AG09319 (cell line): ENCODE measurements at regions not wholly inside any gene's neighbourhood (a gene's known extent, or its start where the extent isn't known, plus 50 kb on each side); places are given as distances from the start of the nearest gene placed in this dataset.
"Not testable (repeated sequence)": the region's sequence is repeated elsewhere in the genome, so short reads cannot be mapped to it uniquely, and the experiment has no call there.

Experiments
- DNase-seq: peaks from one replicate; pipeline ENCODE4 v3.0.0-alpha.2; 2010; ENCODE audit warnings: low read depth; ENCODE audit errors: extremely low read depth
- TF ChIP-seq, protein P1 (sequence below): IDR thresholded peaks from 2 replicates; pipeline ENCODE4 v1.5.1; 2011; ENCODE audit warnings: low read depth, mild to moderate bottlenecking, inconsistent platforms, low read length, moderate library complexity

- not testable (repeated sequence) for DNase-seq
These were observed 113.4 kb downstream of the XPNPEP1 start for GRCh38 chr10:109809954-109810353.

DNA sequence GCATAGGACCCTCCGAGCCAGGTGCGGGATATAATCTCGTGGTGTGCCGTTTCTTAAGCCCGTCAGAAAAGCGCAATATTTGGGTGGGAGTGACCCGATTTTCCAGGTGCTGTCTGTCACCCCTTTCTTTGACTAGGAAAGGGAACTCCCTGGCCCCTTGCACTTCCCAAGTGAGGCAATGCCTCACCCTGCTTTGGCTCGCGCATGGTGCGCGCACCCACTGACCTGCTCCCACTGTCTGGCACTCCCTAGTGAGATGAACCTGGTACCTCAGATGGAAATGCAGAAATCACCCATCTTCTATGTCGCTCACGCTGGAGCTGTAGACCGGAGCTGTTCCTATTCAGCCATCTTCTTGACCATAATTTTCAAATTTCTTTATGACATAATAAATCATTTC, 122.1 kb downstream of the XPNPEP1 start:
- not testable (repeated sequence) for DNase-seq

DNA sequence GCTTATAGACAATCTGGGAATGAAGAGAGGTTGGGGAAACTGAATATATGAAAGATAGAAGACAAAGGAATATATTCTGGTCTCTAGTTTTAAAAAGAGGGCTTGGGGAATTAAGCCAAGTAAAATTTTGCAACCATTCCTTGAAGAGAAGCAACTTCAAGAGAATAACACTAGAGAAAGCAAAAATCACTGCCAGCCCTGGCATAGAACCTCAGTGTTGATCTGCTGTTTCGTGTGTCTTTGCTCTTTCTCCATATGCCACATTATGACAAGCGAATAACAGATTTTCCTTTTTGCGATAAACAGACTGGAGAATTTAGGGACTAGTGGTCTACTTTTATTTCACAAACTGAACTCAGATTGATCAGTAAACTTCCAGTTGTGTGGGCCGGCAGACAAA, 132.7 kb downstream of the XPNPEP1 start:
- DNase-seq: no peak
- TF ChIP-seq, protein P1, sequence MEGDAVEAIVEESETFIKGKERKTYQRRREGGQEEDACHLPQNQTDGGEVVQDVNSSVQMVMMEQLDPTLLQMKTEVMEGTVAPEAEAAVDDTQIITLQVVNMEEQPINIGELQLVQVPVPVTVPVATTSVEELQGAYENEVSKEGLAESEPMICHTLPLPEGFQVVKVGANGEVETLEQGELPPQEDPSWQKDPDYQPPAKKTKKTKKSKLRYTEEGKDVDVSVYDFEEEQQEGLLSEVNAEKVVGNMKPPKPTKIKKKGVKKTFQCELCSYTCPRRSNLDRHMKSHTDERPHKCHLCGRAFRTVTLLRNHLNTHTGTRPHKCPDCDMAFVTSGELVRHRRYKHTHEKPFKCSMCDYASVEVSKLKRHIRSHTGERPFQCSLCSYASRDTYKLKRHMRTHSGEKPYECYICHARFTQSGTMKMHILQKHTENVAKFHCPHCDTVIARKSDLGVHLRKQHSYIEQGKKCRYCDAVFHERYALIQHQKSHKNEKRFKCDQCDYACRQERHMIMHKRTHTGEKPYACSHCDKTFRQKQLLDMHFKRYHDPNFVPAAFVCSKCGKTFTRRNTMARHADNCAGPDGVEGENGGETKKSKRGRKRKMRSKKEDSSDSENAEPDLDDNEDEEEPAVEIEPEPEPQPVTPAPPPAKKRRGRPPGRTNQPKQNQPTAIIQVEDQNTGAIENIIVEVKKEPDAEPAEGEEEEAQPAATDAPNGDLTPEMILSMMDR: no peak

GRCh38 chr10:109784236-109784635, 139.1 kb downstream of the XPNPEP1 start:
- TF ChIP-seq, protein P1: no peak
- DNase-seq: no peak

- no peak for DNase-seq
- TF ChIP-seq, protein P1: no peak
These were observed 140.0 kb downstream of the XPNPEP1 start for GRCh38 chr10:109783286-109783685.

DNA sequence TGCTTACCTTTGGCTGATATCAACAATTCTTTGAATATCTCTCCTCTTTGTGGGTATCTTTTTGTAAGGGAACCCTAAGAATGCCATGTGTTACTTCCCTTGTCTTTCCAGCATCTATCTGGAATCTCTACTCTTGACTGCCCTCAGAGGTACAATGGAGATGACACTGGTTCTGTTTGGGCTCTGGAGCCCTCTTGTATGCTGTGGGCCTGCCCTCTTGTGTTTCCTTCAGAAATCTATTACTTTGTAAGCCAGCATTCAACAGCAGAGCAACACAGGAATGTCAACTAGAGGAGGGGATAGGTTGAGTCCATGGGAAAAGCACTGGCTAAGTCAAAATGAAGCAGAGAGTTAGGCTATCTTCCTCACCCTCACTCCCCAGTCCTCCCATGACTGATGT, 142.3 kb downstream of the XPNPEP1 start:
- TF ChIP-seq, protein P1: no peak
- DNase-seq: no peak

- TF ChIP-seq, protein P1: no peak
- no peak for DNase-seq
These were observed 144.3 kb downstream of the XPNPEP1 start for GRCh38 chr10:109778993-109779392.

- DNase-seq: no peak
- TF ChIP-seq, protein P1: no peak
These were observed 149.2 kb downstream of the XPNPEP1 start for GRCh38 chr10:109774121-109774440.
